SK-N-SH treated with all-trans-retinoic acid at 6 μM for 48 hours (cell line): ENCODE measurements at regions not wholly inside any gene's neighbourhood (a gene's known extent, or its start where the extent isn't known, plus 50 kb on each side); places are given as distances from the start of the nearest gene placed in this dataset.
A peak's percentile ranks its signal among the peaks of the same experiment; 100 is the strongest.

Experiments
- ATAC-seq: fragments of 200-7000 bp; cut with Tn5 transposase; 3 replicates; pipeline ENCODE4 v1.9.1; 2020; ENCODE audit warnings: mild to moderate bottlenecking, moderate library complexity
- ARNTL ChIP-seq: fragments of 450-650 bp; formaldehyde crosslinking; IDR thresholded peaks from 2 replicates; pipeline ENCODE4 v1.5.0; 2020; ENCODE audit warnings: low read depth, mild to moderate bottlenecking, moderate library complexity, borderline replicate concordance
- BACH2 ChIP-seq: fragments of 250-450 bp; sonication (Bioruptor Pico); IDR thresholded peaks from 2 replicates; pipeline ENCODE4 v1.9.0; 2021; ENCODE audit warnings: mild to moderate bottlenecking, borderline replicate concordance
- CREB5 ChIP-seq: fragments of 250-450 bp; sonication (Bioruptor Pico); IDR thresholded peaks from 2 replicates; pipeline ENCODE4 v1.5.1; 2020; ENCODE audit warnings: low read depth, mild to moderate bottlenecking, moderate library complexity
- CSDC2 ChIP-seq: fragments of 250-450 bp; sonication (Bioruptor Pico); IDR thresholded peaks from 2 replicates; pipeline ENCODE4 v1.5.0; 2020; ENCODE audit warnings: mild to moderate bottlenecking, moderate library complexity
- CSRNP3 ChIP-seq: fragments of 250-450 bp; sonication (Bioruptor Pico); IDR thresholded peaks from 2 replicates; pipeline ENCODE4 v1.5.1; 2021; ENCODE audit warnings: mild to moderate bottlenecking, moderate library complexity
- ESRRG ChIP-seq: fragments of 250-450 bp; sonication (Bioruptor Pico); IDR thresholded peaks from 2 replicates; pipeline ENCODE4 v1.6.1; 2021; ENCODE audit warnings: mild to moderate bottlenecking
- GLIS3 ChIP-seq: fragments of 250-450 bp; sonication (Bioruptor Pico); IDR thresholded peaks from 2 replicates; pipeline ENCODE4 v1.5.0; 2020; ENCODE audit warnings: mild to moderate bottlenecking, moderate library complexity
- OSR1 ChIP-seq: fragments of 250-450 bp; sonication (Bioruptor Pico); IDR thresholded peaks from 2 replicates; pipeline ENCODE4 v1.8.0; 2022; ENCODE audit warnings: moderate library complexity, mild to moderate bottlenecking, inconsistent platforms
- POU6F1 ChIP-seq: fragments of 250-450 bp; sonication (Bioruptor Pico); IDR thresholded peaks from 2 replicates; pipeline ENCODE4 v1.8.0; 2021; ENCODE audit warnings: low read depth, mild to moderate bottlenecking, moderate library complexity, borderline replicate concordance
- PPARA ChIP-seq: fragments of 250-450 bp; sonication (Bioruptor Pico); IDR thresholded peaks from 2 replicates; pipeline ENCODE4 v1.5.0; 2020; ENCODE audit warnings: mild to moderate bottlenecking, borderline replicate concordance
- SNAI2 ChIP-seq: fragments of 250-450 bp; sonication (Bioruptor Pico); IDR thresholded peaks from 2 replicates; pipeline ENCODE4 v1.5.0; 2020; ENCODE audit warnings: mild to moderate bottlenecking, moderate library complexity
- TCF4 ChIP-seq: fragments of 250-450 bp; sonication (Bioruptor Pico); IDR thresholded peaks from 2 replicates; pipeline ENCODE4 v1.8.0; 2021; ENCODE audit warnings: mild to moderate bottlenecking, moderate library complexity, borderline replicate concordance
- TOX ChIP-seq: fragments of 250-450 bp; sonication (Bioruptor Pico); IDR thresholded peaks from 2 replicates; pipeline ENCODE4 v1.8.0; 2021; ENCODE audit warnings: mild to moderate bottlenecking, moderate library complexity, borderline replicate concordance
- ZC3H10 ChIP-seq: fragments of 250-450 bp; sonication (Bioruptor Pico); IDR thresholded peaks from 2 replicates; pipeline ENCODE4 v1.5.1; 2021; ENCODE audit warnings: mild to moderate bottlenecking, moderate library complexity
- ZFP30 ChIP-seq: fragments of 450-650 bp; formaldehyde crosslinking; IDR thresholded peaks from 2 replicates; pipeline ENCODE4 v1.5.0; 2022; ENCODE audit warnings: mild to moderate bottlenecking, moderate library complexity
- ZNF565 ChIP-seq: fragments of 450-650 bp; formaldehyde crosslinking; conservative IDR thresholded peaks from 2 replicates; pipeline ENCODE4 v1.5.0; 2020; ENCODE audit warnings: low read depth, mild to moderate bottlenecking, moderate library complexity
- ZNF8 ChIP-seq: fragments of 450-650 bp; formaldehyde crosslinking; IDR thresholded peaks from 2 replicates; pipeline ENCODE4 v1.5.0; 2020; ENCODE audit warnings: mild to moderate bottlenecking, moderate library complexity
- TF ChIP-seq, protein P1 (sequence below): fragments of 250-450 bp; sonication (Bioruptor Pico); IDR thresholded peaks from 2 replicates; pipeline ENCODE4 v1.8.0; 2020; ENCODE audit warnings: mild to moderate bottlenecking, moderate library complexity, borderline replicate concordance
- TF ChIP-seq, protein P2 (sequence below): fragments of 250-450 bp; sonication (Bioruptor Pico); IDR thresholded peaks from 2 replicates; pipeline ENCODE4 v1.5.0; 2020; ENCODE audit warnings: mild to moderate bottlenecking, moderate library complexity

DNA sequence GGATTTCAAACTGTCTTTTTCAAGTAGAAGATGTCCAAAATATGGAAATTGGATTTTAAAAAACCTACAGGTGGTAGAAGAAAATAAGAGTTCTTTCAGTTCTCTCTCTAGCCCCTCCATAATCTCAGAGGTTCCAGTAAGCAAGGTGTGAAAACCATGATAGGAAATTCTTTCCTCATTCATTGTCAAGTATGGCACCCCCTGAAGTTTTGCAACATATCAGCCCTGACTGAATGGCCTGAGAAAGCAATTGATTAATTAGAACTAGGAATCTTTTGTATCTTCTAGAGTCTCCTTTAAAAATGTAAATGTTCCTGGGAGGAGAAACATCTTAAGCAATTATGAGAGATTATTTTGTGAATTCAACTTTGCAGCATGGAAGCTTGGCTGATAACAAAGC is 198.7 kb upstream of the STXBP5 start (continued):
- TF ChIP-seq CSRNP3 (CRISPR knock-in tag): no peak

DNA sequence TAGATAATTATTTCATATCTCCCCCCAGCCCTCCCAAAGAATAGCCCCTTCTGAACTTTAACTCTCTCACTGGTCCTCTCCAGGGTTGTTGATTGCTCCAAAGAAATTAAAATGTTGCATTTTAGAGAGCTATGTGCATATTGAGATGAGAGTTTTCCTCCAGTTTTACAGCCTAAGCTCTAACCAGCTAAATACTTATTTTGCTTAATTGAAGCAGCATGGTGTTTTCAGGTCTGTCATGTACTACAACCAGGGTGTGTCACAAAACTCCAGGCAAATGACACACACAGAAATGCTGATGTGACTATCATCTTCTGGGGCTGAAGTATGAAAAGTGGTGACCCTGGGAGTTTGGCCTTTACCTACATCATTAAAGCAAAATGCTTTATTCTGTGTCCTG is 196.8 kb upstream of the STXBP5 start:
- ATAC-seq: no peak
- TF ChIP-seq TCF4 (CRISPR knock-in tag) (no peak), ZC3H10 (no peak), POU6F1 (no peak), TOX (CRISPR knock-in tag) (no peak), SNAI2 (CRISPR knock-in tag) (no peak), ZNF565 (CRISPR knock-in tag) (no peak), OSR1 (no peak), ESRRG (no peak), ARNTL (no peak), ZNF8 (CRISPR knock-in tag) (no peak), BACH2 (no peak), PPARA (no peak)

DNA sequence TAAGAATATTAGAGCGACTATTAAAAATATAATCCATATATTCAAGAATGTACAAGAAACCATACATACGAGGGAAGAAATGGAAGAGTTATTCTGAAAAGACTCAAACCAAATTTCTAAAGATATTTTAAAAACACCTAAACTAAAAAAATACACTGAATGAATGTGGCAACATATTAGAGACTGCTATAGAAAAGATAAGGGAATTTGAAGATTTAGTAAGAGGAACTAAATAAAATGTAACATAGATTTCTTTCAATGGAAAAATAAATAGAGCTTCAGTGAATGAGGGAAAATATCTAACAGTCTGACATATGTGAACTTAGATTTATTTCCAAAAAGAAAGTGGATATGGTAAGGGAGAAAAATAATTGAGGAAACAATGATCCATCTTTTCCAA is 194.9 kb upstream of the STXBP5 start:
- ATAC-seq: no peak
- TF ChIP-seq CREB5 (CRISPR knock-in tag) (no peak), ZC3H10 (no peak), ZFP30 (CRISPR knock-in tag) (peak; percentile 80)
- TF ChIP-seq, protein P1, sequence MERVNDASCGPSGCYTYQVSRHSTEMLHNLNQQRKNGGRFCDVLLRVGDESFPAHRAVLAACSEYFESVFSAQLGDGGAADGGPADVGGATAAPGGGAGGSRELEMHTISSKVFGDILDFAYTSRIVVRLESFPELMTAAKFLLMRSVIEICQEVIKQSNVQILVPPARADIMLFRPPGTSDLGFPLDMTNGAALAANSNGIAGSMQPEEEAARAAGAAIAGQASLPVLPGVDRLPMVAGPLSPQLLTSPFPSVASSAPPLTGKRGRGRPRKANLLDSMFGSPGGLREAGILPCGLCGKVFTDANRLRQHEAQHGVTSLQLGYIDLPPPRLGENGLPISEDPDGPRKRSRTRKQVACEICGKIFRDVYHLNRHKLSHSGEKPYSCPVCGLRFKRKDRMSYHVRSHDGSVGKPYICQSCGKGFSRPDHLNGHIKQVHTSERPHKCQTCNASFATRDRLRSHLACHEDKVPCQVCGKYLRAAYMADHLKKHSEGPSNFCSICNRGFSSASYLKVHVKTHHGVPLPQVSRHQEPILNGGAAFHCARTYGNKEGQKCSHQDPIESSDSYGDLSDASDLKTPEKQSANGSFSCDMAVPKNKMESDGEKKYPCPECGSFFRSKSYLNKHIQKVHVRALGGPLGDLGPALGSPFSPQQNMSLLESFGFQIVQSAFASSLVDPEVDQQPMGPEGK (CRISPR knock-in tag): no peak
- TF ChIP-seq, protein P2, sequence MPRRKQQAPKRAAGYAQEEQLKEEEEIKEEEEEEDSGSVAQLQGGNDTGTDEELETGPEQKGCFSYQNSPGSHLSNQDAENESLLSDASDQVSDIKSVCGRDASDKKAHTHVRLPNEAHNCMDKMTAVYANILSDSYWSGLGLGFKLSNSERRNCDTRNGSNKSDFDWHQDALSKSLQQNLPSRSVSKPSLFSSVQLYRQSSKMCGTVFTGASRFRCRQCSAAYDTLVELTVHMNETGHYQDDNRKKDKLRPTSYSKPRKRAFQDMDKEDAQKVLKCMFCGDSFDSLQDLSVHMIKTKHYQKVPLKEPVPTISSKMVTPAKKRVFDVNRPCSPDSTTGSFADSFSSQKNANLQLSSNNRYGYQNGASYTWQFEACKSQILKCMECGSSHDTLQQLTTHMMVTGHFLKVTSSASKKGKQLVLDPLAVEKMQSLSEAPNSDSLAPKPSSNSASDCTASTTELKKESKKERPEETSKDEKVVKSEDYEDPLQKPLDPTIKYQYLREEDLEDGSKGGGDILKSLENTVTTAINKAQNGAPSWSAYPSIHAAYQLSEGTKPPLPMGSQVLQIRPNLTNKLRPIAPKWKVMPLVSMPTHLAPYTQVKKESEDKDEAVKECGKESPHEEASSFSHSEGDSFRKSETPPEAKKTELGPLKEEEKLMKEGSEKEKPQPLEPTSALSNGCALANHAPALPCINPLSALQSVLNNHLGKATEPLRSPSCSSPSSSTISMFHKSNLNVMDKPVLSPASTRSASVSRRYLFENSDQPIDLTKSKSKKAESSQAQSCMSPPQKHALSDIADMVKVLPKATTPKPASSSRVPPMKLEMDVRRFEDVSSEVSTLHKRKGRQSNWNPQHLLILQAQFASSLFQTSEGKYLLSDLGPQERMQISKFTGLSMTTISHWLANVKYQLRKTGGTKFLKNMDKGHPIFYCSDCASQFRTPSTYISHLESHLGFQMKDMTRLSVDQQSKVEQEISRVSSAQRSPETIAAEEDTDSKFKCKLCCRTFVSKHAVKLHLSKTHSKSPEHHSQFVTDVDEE (CRISPR knock-in tag): no peak
- TF ChIP-seq, all 23 proteins: peak for 1

- TF ChIP-seq GLIS3 (CRISPR knock-in tag): no peak
- no peak for TF ChIP-seq PPARA
- TF ChIP-seq TOX (CRISPR knock-in tag): no peak
- no peak for TF ChIP-seq POU6F1
- no peak for TF ChIP-seq OSR1
- TF ChIP-seq ZFP30 (CRISPR knock-in tag): no peak
- TF ChIP-seq ZNF565 (CRISPR knock-in tag): no peak
- no peak for TF ChIP-seq ZC3H10
- no peak for TF ChIP-seq CSDC2
- TF ChIP-seq ESRRG: no peak
- no peak for ATAC-seq
These were observed 188.5 kb upstream of the STXBP5 start for GRCh38 chr6:147015674-147016073.
